Calu3 (cell line): ENCODE measurements at regions not wholly inside any gene's neighbourhood (a gene's known extent, or its start where the extent isn't known, plus 50 kb on each side); places are given as distances from the start of the nearest gene placed in this dataset.

ENCODE experiments used
- BruUV-seq: library from RNA; stranded (reverse); fragments of 400-500 nt; replicated peaks from 2 replicates; lab custom pipeline; 2021; lab: Mats Ljungman, UMichigan
- CTCF ChIA-PET: fragments of 300-600 bp; sonication (Branson Sonifier 250); formaldehyde crosslinking; loops from one replicate; lab custom pipeline; 2022; ENCODE audit warnings: antibody characterized with exemption; lab: Charles Lee
- DNase-seq: peaks from one replicate; pipeline ENCODE4 v3.0.0; 2022
- H3K27ac Mint-ChIP-seq: one replicate; pipeline ENCODE4 v1.8.0; 2022; ENCODE audit warnings: mixed read lengths; ENCODE audit not compliant: unreplicated experiment
- H3K27me3 Mint-ChIP-seq: one replicate; pipeline ENCODE4 v1.8.0; 2022; ENCODE audit warnings: mixed read lengths; ENCODE audit not compliant: unreplicated experiment
- H3K36me3 Mint-ChIP-seq: one replicate; pipeline ENCODE4 v1.8.0; 2022; ENCODE audit warnings: mild to moderate bottlenecking, moderate library complexity, mixed read lengths; ENCODE audit not compliant: insufficient read depth, unreplicated experiment
- H3K4me1 Mint-ChIP-seq: one replicate; pipeline ENCODE4 v1.8.0; 2022; ENCODE audit warnings: mild to moderate bottlenecking, low read depth, mixed read lengths; ENCODE audit not compliant: unreplicated experiment
- H3K4me3 Mint-ChIP-seq: one replicate; pipeline ENCODE4 v1.8.0; 2022; ENCODE audit warnings: mild to moderate bottlenecking, low read depth, moderate library complexity, mixed read lengths; ENCODE audit not compliant: unreplicated experiment
- H3K9me3 Mint-ChIP-seq: one replicate; pipeline ENCODE4 v1.8.0; 2022; ENCODE audit warnings: low read depth, mixed read lengths; ENCODE audit not compliant: unreplicated experiment
- intact Hi-C: fragments of 100-400 bp; cut with micrococcal nuclease; formaldehyde crosslinking; loops from one replicate; pipeline ENCODE4 v1.10.0; 2022; ENCODE audit not compliant: unreplicated experiment
- TF ChIP-seq, protein P1 (sequence below): fragments of 200-600 bp; IDR thresholded peaks from one replicate; pipeline ENCODE4 v1.8.0; 2022; ENCODE audit warnings: antibody characterized with exemption; ENCODE audit not compliant: unreplicated experiment

DNA sequence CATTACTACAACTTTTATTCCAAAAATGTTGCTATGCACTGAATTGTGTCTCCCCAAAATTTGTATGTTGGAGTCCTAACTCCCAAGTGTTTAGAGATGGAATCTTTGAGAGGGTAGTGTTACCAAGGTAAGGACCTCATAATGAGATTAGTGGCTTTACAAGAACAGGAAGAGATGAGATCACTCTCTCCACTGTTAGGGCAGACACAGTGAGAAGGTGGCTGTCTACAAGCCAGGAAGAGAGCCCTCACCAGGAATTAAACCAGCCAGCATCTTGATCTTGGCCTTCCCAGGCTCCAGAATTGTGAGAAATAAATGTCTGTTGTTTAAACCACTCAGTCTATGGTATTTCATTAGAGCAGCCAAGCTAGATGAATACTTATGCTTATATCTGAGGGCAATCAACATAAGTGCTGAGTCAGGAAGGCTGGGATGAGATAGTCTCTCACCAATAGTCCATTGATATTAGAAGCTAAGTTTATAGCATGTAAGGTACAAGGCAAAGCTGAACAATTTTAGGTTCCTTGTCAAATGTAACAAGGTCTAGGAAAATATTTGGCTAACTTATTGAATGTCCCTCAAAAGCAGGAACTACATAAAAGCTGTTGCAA is 317.6 kb upstream of the REG3G start:
- no peak for DNase-seq
- Mint-ChIP-seq H3K4me1 (no peaks in the 10 kb centered on the region), H3K27ac (no peak overlapping the region), H3K4me3 (no peak overlapping the region), H3K27me3 (no peaks in the 10 kb centered on the region), H3K9me3 (no peaks in the 10 kb centered on the region), H3K36me3 (no peaks in the 10 kb centered on the region)
- BruUV-seq = no TSS peak
- CTCF ChIA-PET = no interaction called here
- intact Hi-C loops = no loop called here
- TF ChIP-seq, protein P1, sequence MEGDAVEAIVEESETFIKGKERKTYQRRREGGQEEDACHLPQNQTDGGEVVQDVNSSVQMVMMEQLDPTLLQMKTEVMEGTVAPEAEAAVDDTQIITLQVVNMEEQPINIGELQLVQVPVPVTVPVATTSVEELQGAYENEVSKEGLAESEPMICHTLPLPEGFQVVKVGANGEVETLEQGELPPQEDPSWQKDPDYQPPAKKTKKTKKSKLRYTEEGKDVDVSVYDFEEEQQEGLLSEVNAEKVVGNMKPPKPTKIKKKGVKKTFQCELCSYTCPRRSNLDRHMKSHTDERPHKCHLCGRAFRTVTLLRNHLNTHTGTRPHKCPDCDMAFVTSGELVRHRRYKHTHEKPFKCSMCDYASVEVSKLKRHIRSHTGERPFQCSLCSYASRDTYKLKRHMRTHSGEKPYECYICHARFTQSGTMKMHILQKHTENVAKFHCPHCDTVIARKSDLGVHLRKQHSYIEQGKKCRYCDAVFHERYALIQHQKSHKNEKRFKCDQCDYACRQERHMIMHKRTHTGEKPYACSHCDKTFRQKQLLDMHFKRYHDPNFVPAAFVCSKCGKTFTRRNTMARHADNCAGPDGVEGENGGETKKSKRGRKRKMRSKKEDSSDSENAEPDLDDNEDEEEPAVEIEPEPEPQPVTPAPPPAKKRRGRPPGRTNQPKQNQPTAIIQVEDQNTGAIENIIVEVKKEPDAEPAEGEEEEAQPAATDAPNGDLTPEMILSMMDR = no peak

DNA sequence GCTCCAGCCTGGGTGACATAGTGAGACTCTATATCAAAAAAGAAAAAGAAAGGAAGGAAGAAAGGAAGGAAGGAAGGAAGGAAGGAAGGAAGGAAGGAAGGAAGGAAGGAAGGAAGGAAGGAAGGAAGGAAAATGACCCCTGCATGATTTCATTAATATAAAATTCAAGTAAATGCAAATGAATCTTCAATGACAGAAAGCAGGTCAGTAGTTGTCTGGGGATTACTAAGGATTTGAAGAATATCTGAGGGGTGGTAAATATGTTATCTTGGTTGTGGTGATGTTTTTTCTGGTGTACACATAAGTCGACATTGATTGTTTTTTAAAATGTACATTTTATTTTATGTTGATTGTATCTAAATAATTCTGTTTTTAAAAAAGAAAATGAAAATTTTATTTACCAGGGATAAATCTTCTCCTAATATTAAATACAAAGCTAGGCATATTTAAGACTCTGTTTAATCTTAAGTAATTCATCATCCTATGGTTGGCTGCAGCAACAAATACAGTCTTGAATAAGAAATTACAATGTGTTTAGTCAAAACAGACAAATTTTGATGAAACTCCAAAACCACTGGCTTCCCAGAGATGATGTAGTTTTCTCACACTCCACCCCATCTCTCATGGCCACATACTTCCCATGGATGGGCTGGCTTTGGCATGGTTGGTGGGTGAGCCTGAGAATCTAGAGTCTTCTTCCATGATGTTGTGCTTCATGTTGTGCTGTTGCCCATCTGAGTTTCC is 314.7 kb upstream of the REG3G start:
- Mint-ChIP-seq H3K4me1 (no peaks in the 10 kb centered on the region), H3K27ac (no peak overlapping the region), H3K4me3 (no peak overlapping the region), H3K36me3 (no peaks in the 10 kb centered on the region), H3K27me3 (no peaks in the 10 kb centered on the region), H3K9me3 (no peaks in the 10 kb centered on the region)
- intact Hi-C loops = no loop called here
- no peak for DNase-seq
- no TSS peak for BruUV-seq
- CTCF ChIA-PET = no interaction called here
- TF ChIP-seq, protein P1 = no peak

DNA sequence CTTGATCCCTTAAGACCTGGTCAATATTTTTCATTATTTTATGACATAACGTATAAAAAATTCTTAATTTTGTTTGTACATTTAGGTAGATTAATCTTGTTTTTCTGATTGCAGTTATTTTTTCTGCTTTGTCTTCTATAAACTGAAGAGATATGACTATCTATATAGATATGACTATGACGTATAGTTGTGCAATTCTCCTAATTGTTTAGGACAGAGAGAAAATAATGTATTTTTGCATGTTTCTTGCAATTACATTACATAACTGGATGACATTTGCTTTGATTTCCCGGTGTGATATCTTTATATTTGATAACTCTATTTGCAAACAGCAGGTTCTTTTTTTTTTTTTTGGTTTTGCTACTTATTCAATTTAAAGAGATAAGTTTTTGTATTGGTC is 310.2 kb upstream of the REG3G start:
- Mint-ChIP-seq H3K27me3 (no peaks in the 10 kb centered on the region), H3K4me3 (no peak overlapping the region), H3K4me1 (no peaks in the 10 kb centered on the region), H3K36me3 (no peaks in the 10 kb centered on the region), H3K27ac (no peak overlapping the region), H3K9me3 (peaks cover 10% of the 10 kb centered on the region)
- intact Hi-C loops = no loop called here
- no peak for DNase-seq
- CTCF ChIA-PET = no interaction called here
- TF ChIP-seq, protein P1 = no peak
- no TSS peak for BruUV-seq

DNA sequence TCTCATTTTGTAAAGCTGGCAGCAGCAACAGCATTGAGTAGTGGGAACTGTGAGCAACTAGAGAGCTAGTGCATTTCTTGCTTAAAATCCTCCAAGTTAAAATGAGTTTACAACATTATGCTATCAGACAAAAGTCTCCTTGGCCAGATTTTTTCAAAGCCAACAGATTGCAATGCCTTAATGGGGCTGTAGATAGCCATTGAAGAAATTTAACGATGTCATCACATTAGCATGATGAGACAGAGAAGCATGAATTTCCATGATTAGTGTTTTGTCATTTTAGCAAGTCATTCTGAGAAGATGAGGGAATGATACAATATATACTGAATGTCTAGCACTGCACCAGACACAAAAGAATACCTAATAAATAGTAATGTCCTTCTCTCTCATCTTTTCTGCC is 307.5 kb upstream of the REG3G start:
- Mint-ChIP-seq H3K4me1 (no peaks in the 10 kb centered on the region), H3K4me3 (no peak overlapping the region), H3K36me3 (no peaks in the 10 kb centered on the region), H3K27ac (no peak overlapping the region), H3K27me3 (no peaks in the 10 kb centered on the region), H3K9me3 (peaks cover 10% of the 10 kb centered on the region)
- BruUV-seq = no TSS peak
- CTCF ChIA-PET = no interaction called here
- intact Hi-C loops = no loop called here
- no peak for DNase-seq
- TF ChIP-seq, protein P1 = no peak
